ENCODE measurements at regions not wholly inside any gene's neighbourhood (a gene's known extent, or its start where the extent isn't known, plus 50 kb on each side); places are given as distances from the start of the nearest gene placed in this dataset.

DNA sequence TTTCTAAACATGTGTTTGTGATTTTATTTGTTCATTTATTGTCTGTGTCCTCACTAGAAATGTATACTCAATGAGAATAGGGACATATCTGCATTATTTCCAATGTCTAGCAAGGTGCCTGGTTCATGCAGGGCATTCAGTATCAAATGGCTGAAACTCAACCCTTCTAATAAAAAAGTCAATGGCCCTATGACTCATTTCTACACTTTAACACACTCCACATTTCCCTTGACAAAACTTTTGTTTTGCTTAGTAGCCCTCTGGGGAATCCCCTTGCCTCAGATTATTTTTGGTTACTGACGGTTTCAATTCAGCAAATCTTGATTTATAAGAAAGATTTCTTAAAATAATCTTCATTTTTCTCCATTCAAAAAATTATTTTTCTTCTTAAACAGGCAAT is 206.0 kb upstream of the DMRTA1 start:
- 83% methylated on average over 1 of the region's 1 CpG for WGBS (ENCODE audit: insufficient coverage, low lambda C conversion rate)
- Histone ChIP-seq H3K27me3 (ENCODE audit: control insufficient read depth, insufficient read depth, low read length) (no peaks in the 10 kb centered on the region), H3K4me1 (ENCODE audit: control insufficient read depth, insufficient read depth, low read length) (no peaks in the 10 kb centered on the region), H3K9me3 (ENCODE audit: control insufficient read depth, low read depth, low read length) (no peaks in the 10 kb centered on the region), H3K4me3 (ENCODE audit: low read length) (no peak overlapping the region), H3K27ac (ENCODE audit: low read length) (no peak overlapping the region), H3K36me3 (ENCODE audit: control insufficient read depth, insufficient read depth, low read length) (no peaks in the 10 kb centered on the region)
- DNase-seq, result no peak

DNA sequence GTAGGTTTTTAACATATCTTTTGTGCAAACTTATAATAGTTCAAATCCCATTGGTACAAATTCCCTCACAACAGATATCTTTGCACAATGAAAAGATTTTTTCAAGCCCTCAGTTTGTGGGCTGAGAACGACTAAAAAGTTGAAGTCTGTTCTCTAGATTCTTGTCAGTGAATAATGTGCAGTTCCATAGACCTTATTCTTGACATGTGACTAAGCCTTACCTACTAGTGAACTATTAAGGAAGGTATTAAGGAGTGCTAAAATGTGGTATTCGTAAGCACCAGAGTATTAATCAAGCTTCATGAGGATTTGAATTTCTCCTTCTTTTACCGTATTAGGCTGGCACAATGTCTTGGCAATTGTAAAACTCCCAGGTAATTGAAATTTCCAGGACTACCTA is 205.6 kb upstream of the DMRTA1 start:
- Histone ChIP-seq H3K9me3 (ENCODE audit: control insufficient read depth, low read depth, low read length) (no peaks in the 10 kb centered on the region), H3K36me3 (ENCODE audit: control insufficient read depth, insufficient read depth, low read length) (no peaks in the 10 kb centered on the region), H3K27ac (ENCODE audit: low read length) (no peak overlapping the region), H3K4me3 (ENCODE audit: low read length) (no peak overlapping the region), H3K27me3 (ENCODE audit: control insufficient read depth, insufficient read depth, low read length) (no peaks in the 10 kb centered on the region), H3K4me1 (ENCODE audit: control insufficient read depth, insufficient read depth, low read length) (no peaks in the 10 kb centered on the region)
- 93% methylated on average over 2 of the region's 3 CpGs for WGBS (ENCODE audit: insufficient coverage, low lambda C conversion rate)
- DNase-seq, result no peak

DNA sequence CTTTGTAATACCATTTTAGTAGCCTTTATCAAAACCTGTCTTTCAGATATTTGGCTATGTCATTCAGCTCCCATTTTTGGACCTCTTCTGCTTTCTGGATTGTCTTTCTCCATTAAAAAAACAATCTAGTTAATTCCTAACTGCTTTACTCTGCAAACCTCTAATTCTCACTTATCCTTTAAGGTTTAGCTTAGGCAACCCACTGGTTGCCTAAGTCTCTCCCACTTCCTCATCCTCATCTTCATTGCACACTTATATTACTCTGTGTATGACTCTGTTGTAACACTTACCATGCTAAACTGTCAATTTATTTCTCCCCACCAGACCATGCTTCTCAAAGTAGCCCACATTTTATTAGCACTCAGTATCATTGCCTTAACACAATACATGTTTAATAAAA is 205.0 kb upstream of the DMRTA1 start:
- no peaks in the 10 kb centered on the region for H3K27me3 ChIP-seq (ENCODE audit: control insufficient read depth, insufficient read depth, low read length)
- no peaks in the 10 kb centered on the region for H3K9me3 ChIP-seq (ENCODE audit: control insufficient read depth, low read depth, low read length)
- H3K27ac ChIP-seq (ENCODE audit: low read length), result no peak overlapping the region
- H3K4me1 ChIP-seq (ENCODE audit: control insufficient read depth, insufficient read depth, low read length), result no peaks in the 10 kb centered on the region
- no peak for DNase-seq
- no peak overlapping the region for H3K4me3 ChIP-seq (ENCODE audit: low read length)
- H3K36me3 ChIP-seq (ENCODE audit: control insufficient read depth, insufficient read depth, low read length), result no peaks in the 10 kb centered on the region

DNA sequence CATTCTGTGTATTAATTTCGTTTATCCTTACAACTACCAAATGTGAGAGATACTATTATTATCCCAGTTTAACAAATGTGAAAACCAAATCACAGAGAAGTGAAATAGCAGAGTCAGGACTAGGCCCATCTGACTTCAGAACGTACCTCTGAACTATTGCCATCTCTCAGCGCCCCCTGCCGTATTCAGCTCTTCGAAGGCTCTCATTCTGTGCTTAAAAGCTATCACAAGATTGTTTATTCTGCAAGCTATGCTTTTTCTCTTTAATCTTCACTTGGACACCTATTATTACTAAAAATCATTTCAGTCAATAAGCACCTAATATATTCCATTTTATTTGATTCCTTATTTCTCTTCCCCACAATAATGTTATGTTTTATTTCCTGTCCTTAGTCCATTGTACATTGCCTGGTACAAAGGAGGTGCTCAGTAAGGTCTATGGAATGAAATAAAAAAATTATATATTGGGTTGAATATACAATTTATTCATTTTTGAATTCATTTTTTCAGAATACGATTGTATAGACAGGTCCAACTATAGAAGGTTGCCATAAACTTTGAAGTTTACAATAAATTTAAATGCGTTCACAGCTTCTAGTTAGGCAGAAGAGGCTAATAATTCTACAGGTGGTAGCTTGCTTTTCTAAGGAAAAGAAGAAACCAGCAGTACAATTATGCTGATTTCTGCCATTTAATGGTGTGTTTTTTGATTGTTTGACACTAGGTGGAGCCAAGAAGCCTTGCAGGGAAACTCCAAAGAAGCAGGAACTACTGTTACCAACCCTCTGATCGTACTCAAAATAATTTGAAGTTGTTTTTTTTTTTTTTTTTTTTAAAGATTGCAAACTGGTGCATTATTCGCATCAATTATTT is 202.2 kb upstream of the DMRTA1 start:
- peaks cover 4% of the 10 kb centered on the region for H3K27me3 ChIP-seq (ENCODE audit: control insufficient read depth, insufficient read depth, low read length)
- no peak overlapping the region for H3K27ac ChIP-seq (ENCODE audit: low read length)
- no peak overlapping the region for H3K4me3 ChIP-seq (ENCODE audit: low read length)
- 43% methylated on average over 2 of the region's 9 CpGs for WGBS (ENCODE audit: insufficient coverage, low lambda C conversion rate)
- peak; percentile 12 to 20 for DNase-seq
- H3K36me3 ChIP-seq (ENCODE audit: control insufficient read depth, insufficient read depth, low read length), result no peaks in the 10 kb centered on the region
- no peaks in the 10 kb centered on the region for H3K4me1 ChIP-seq (ENCODE audit: control insufficient read depth, insufficient read depth, low read length)
- no peaks in the 10 kb centered on the region for H3K9me3 ChIP-seq (ENCODE audit: control insufficient read depth, low read depth, low read length)

DNA sequence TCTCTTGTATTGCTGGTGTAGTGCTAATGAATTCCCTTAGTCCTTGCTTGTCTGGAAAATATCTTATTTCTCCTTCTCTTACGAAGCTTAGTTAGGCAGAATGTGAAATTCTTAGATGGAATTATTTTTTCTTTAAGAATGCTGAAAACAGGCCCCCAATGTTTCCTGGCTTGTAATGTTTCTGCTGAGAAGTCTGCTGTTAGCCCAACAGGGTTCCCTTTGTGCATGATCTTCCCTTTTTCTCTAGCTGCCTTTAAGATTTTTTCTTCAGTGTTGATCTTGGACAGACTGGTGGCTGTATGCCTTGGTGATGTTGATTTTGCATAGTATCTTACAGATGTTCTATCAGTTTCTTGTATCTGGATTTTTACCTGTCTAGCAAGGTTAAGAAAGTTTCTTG is 191.3 kb upstream of the DMRTA1 start:
- 83% methylated on average over 1 of the region's 1 CpG for WGBS (ENCODE audit: insufficient coverage, low lambda C conversion rate)
- peaks cover 3% of the 10 kb centered on the region for H3K9me3 ChIP-seq (ENCODE audit: control insufficient read depth, low read depth, low read length)
- H3K4me3 ChIP-seq (ENCODE audit: low read length), result no peak overlapping the region
- no peak for DNase-seq
- H3K27me3 ChIP-seq (ENCODE audit: control insufficient read depth, insufficient read depth, low read length), result no peaks in the 10 kb centered on the region
- H3K36me3 ChIP-seq (ENCODE audit: control insufficient read depth, insufficient read depth, low read length), result no peaks in the 10 kb centered on the region
- H3K4me1 ChIP-seq (ENCODE audit: control insufficient read depth, insufficient read depth, low read length), result no peaks in the 10 kb centered on the region
- no peak overlapping the region for H3K27ac ChIP-seq (ENCODE audit: low read length)

DNA sequence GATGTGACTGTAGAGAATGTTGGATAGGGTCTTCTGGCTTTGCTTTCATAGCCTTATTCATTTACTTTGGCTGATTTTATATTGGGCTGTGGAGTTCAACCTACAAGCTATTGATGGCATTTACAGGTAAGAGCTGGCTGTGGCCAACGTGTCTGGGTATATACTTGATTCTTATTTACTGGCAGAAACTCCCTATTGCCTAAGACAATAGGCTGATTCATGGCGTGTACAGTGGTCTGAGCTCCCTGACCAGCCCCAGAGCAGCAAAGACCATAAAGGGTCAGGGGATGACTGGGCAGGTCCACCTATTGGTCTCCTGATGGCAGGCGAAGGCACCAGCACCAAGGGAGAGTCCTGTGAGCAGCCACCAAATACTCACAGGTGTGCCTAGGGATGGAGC is 190.2 kb upstream of the DMRTA1 start:
- H3K4me1 ChIP-seq (ENCODE audit: control insufficient read depth, insufficient read depth, low read length), result no peaks in the 10 kb centered on the region

DNA sequence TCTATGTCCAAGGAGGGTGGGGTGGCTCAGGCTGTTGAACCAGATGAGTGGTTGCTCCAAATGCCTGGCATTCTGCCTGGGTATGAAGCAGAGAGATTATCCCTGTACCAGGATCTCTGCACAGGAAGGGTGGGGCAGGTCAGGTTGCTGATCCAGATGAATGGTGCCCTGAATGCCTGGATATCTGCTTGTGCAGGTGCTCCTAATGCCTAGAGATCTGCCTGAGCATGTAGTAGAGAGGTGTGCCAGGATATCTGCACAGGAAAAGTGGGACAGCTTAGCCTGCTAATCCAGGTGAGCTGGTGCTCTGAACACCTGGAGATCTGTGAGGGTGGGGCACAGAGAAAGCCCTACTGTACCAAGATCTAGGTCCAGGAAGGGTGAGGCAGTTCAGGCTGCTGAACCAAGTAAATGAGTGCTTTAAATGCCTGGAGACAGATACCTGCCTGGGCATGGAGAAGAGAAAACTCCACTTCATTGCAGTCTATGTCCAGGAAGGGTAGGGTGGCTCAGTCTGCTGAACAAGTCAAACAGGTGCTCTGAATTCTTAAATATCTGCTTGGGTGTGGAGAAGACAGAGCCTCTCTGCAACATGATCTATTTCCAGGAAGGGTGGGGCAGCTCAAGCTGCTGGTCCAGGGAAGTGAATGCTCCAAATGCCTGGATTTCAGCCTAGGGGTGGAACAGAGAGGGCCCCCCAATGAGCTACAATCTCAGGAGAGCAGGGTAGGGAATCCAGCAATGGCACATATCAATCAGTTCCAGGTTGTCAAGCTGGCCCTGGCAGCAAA is 189.4 kb upstream of the DMRTA1 start:
- DNase-seq, result no peak
- Histone ChIP-seq H3K27ac (ENCODE audit: low read length) (no peak overlapping the region), H3K27me3 (ENCODE audit: control insufficient read depth, insufficient read depth, low read length) (no peaks in the 10 kb centered on the region), H3K4me3 (ENCODE audit: low read length) (no peak overlapping the region), H3K4me1 (ENCODE audit: control insufficient read depth, insufficient read depth, low read length) (no peaks in the 10 kb centered on the region), H3K9me3 (ENCODE audit: control insufficient read depth, low read depth, low read length) (no peaks in the 10 kb centered on the region), H3K36me3 (ENCODE audit: control insufficient read depth, insufficient read depth, low read length) (no peaks in the 10 kb centered on the region)

More for the DNA sequence above, 190.2 kb upstream of the DMRTA1 start:
- no CpG with 5 or more reads among the region's 3 CpGs for WGBS (ENCODE audit: insufficient coverage, low lambda C conversion rate)
- Histone ChIP-seq H3K27ac (ENCODE audit: low read length) (no peak overlapping the region), H3K27me3 (ENCODE audit: control insufficient read depth, insufficient read depth, low read length) (no peaks in the 10 kb centered on the region), H3K9me3 (ENCODE audit: control insufficient read depth, low read depth, low read length) (peaks cover 1% of the 10 kb centered on the region), H3K4me3 (ENCODE audit: low read length) (no peak overlapping the region), H3K36me3 (ENCODE audit: control insufficient read depth, insufficient read depth, low read length) (no peaks in the 10 kb centered on the region)
- no peak for DNase-seq

DNA sequence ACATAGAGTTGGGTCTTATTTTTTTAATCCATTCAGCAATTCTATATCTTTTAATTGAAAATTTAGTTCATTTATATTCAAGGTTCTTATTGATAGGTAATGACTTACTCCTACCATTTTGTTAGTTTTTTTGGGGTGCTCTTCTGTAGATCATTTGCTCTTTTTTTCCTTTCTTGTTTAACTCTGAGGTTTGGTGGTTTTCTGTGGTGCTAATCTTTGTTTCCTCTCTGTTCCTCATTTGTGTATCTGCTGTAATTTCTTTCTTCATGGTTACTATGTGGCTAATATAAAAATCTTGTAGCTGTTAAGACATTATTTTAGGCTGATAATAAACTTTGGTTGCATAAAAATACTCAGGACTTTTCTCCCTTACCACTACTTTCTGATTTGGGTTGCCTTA is 181.6 kb upstream of the DMRTA1 start:
- no peaks in the 10 kb centered on the region for H3K27me3 ChIP-seq (ENCODE audit: control insufficient read depth, insufficient read depth, low read length)
- no peak overlapping the region for H3K27ac ChIP-seq (ENCODE audit: low read length)
- H3K36me3 ChIP-seq (ENCODE audit: control insufficient read depth, insufficient read depth, low read length), result no peaks in the 10 kb centered on the region
- peaks cover 3% of the 10 kb centered on the region for H3K9me3 ChIP-seq (ENCODE audit: control insufficient read depth, low read depth, low read length)
- H3K4me3 ChIP-seq (ENCODE audit: low read length), result no peak overlapping the region
- no peaks in the 10 kb centered on the region for H3K4me1 ChIP-seq (ENCODE audit: control insufficient read depth, insufficient read depth, low read length)
- DNase-seq, result no peak

DNA sequence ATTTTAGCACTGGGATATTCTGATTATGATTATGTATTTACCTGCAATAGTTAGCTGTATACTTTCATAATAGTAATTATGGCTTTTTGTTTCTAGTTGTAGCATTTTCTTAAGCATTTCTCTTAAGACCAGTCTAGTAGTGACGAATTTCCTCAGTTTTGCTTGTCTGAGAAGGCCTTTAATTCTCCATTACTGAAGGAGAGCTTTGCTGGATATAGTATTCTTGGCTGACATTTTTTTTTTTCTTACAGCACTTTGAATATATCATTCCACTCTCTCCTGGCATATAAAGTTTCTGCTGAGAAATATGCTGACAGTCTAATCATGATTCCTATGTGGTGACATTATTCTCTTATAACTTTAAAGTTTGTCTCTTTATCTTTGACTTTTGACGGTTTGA is 181.1 kb upstream of the DMRTA1 start:
- Histone ChIP-seq H3K9me3 (ENCODE audit: control insufficient read depth, low read depth, low read length) (peaks cover 3% of the 10 kb centered on the region), H3K27ac (ENCODE audit: low read length) (no peak overlapping the region), H3K4me3 (ENCODE audit: low read length) (no peak overlapping the region), H3K36me3 (ENCODE audit: control insufficient read depth, insufficient read depth, low read length) (no peaks in the 10 kb centered on the region), H3K4me1 (ENCODE audit: control insufficient read depth, insufficient read depth, low read length) (no peaks in the 10 kb centered on the region), H3K27me3 (ENCODE audit: control insufficient read depth, insufficient read depth, low read length) (no peaks in the 10 kb centered on the region)
- no peak for DNase-seq
- WGBS (ENCODE audit: insufficient coverage, low lambda C conversion rate), result no CpG with 5 or more reads among the region's 2 CpGs

DNA sequence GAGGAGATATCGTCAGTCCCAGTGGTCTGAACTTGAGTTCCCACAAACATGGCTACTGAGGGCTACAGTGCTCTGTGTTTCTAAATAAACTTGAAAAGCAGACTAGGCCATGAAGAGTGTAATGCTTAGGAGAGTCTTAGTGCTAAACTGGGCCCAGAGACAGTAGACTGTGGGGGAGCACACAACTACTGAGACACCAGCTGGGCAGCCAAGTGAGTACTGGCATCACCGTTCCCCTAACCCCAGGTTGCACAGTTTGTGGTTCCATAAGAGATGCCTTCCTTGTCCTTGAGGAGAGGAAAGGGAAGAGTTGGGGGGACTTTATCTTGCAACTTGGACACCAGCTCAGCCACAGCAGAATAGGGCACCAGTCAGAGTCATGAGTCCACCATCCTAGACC is 172.1 kb upstream of the DMRTA1 start:
- Histone ChIP-seq H3K4me1 (ENCODE audit: control insufficient read depth, insufficient read depth, low read length) (no peaks in the 10 kb centered on the region), H3K27ac (ENCODE audit: low read length) (no peak overlapping the region), H3K9me3 (ENCODE audit: control insufficient read depth, low read depth, low read length) (no peaks in the 10 kb centered on the region), H3K36me3 (ENCODE audit: control insufficient read depth, insufficient read depth, low read length) (no peaks in the 10 kb centered on the region), H3K4me3 (ENCODE audit: low read length) (no peak overlapping the region), H3K27me3 (ENCODE audit: control insufficient read depth, insufficient read depth, low read length) (no peaks in the 10 kb centered on the region)
- DNase-seq, result no peak
- no CpG with 5 or more reads among the region's 2 CpGs for WGBS (ENCODE audit: insufficient coverage, low lambda C conversion rate)

DNA sequence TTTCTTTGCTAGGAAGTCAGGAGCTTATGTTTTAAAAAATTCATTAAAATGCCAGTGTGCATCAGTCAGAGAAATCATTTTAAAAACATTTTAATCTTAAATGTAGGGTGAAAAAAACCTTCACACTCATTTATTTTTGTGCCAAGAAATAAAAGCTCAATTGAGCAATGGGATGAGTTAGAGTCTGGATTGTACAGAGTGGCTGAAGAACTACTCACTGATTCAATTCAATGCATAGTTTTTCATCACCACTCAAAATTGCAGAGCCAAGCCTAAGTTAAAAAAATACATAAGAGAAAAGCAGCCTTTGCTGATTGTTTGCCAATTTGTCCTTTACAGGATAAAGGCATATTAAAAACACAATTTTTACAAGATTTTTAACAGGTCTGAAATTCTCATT is 168.2 kb upstream of the DMRTA1 start:
- Histone ChIP-seq H3K27me3 (ENCODE audit: control insufficient read depth, insufficient read depth, low read length) (no peaks in the 10 kb centered on the region), H3K4me3 (ENCODE audit: low read length) (no peak overlapping the region), H3K4me1 (ENCODE audit: control insufficient read depth, insufficient read depth, low read length) (no peaks in the 10 kb centered on the region), H3K36me3 (ENCODE audit: control insufficient read depth, insufficient read depth, low read length) (no peaks in the 10 kb centered on the region), H3K27ac (ENCODE audit: low read length) (no peak overlapping the region), H3K9me3 (ENCODE audit: control insufficient read depth, low read depth, low read length) (no peaks in the 10 kb centered on the region)
- no peak for DNase-seq
